MCF 10A (cell line): ENCODE measurements at regions not wholly inside any gene's neighbourhood (a gene's known extent, or its start where the extent isn't known, plus 50 kb on each side); places are given as distances from the start of the nearest gene placed in this dataset.

ENCODE experiments used
- BruUV-seq: library from RNA; stranded (reverse); fragments of 400-500 nt; replicated peaks from 2 replicates; lab custom pipeline; 2021; lab: Mats Ljungman, UMichigan
- CTCF ChIA-PET: fragments of 300-600 bp; sonication (Branson Sonifier 250); formaldehyde crosslinking; extraction: SDS; loops from one replicate; lab custom pipeline; 2021; ENCODE audit warnings: antibody characterized with exemption, inconsistent platforms; lab: Yijun Ruan, JAX
- POLR2A ChIA-PET: fragments of 300-600, 350-650 bp; sonication (Branson Sonifier 250); formaldehyde crosslinking; extraction: SDS; loops from one replicate; lab custom pipeline; 2020; ENCODE audit warnings: antibody characterized with exemption, inconsistent platforms; lab: Yijun Ruan, JAX
- DNase-seq: peaks from one replicate; pipeline ENCODE4 v3.0.0-alpha.2; 2018; ENCODE audit not compliant: unreplicated experiment
- H3K27ac Mint-ChIP-seq: one replicate; pipeline ENCODE4 v1.8.0; 2022; ENCODE audit warnings: mild to moderate bottlenecking, low read depth, mixed read lengths; ENCODE audit not compliant: unreplicated experiment
- H3K27me3 Mint-ChIP-seq: one replicate; pipeline ENCODE4 v1.8.0; 2022; ENCODE audit warnings: mixed read lengths; ENCODE audit not compliant: insufficient read depth, unreplicated experiment
- H3K36me3 Mint-ChIP-seq: one replicate; pipeline ENCODE4 v1.8.0; 2022; ENCODE audit warnings: mild to moderate bottlenecking, moderate library complexity, mixed read lengths; ENCODE audit not compliant: insufficient read depth, unreplicated experiment
- H3K4me1 Mint-ChIP-seq: one replicate; pipeline ENCODE4 v1.8.0; 2022; ENCODE audit warnings: mixed read lengths; ENCODE audit not compliant: insufficient read depth, unreplicated experiment
- H3K4me3 Mint-ChIP-seq: one replicate; pipeline ENCODE4 v1.8.0; 2022; ENCODE audit warnings: mild to moderate bottlenecking, moderate library complexity, mixed read lengths; ENCODE audit not compliant: unreplicated experiment
- H3K9me3 Mint-ChIP-seq: one replicate; pipeline ENCODE4 v1.8.0; 2022; ENCODE audit warnings: mixed read lengths; ENCODE audit not compliant: unreplicated experiment
- intact Hi-C: fragments of 100-400 bp; cut with micrococcal nuclease; formaldehyde crosslinking; loops from 2 replicates; pipeline ENCODE4 v1.14.1; 2022
- TF ChIP-seq, protein P1 (sequence below): fragments of 200-600 bp; IDR thresholded peaks from one replicate; pipeline ENCODE4 v1.8.0; 2022; ENCODE audit warnings: antibody characterized with exemption, mild to moderate bottlenecking; ENCODE audit not compliant: unreplicated experiment

GRCh38 chr3:86739244-86739643, 251.7 kb downstream of the VGLL3 start:
- DNase-seq = no peak
- TF ChIP-seq, protein P1, sequence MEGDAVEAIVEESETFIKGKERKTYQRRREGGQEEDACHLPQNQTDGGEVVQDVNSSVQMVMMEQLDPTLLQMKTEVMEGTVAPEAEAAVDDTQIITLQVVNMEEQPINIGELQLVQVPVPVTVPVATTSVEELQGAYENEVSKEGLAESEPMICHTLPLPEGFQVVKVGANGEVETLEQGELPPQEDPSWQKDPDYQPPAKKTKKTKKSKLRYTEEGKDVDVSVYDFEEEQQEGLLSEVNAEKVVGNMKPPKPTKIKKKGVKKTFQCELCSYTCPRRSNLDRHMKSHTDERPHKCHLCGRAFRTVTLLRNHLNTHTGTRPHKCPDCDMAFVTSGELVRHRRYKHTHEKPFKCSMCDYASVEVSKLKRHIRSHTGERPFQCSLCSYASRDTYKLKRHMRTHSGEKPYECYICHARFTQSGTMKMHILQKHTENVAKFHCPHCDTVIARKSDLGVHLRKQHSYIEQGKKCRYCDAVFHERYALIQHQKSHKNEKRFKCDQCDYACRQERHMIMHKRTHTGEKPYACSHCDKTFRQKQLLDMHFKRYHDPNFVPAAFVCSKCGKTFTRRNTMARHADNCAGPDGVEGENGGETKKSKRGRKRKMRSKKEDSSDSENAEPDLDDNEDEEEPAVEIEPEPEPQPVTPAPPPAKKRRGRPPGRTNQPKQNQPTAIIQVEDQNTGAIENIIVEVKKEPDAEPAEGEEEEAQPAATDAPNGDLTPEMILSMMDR = no peak
- intact Hi-C loops = no loop called here

DNA sequence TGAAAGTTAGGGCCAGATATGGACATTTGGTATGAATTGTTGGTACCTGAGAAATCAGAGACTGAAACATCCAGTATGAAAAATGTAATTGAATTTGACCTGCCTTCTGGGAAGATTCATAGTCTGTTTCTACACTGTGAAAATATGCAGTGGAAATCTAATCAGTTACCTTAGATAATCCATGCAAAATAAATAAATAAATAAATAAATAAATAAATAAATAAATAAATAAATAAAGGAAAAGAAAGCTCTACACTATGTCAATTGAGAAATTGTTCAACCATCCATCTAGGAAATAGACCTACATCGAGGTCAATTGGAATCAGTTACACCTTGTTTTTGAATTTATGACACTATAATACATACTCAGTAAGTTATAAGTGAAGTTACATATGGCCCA, 252.3 kb downstream of the VGLL3 start:
- Mint-ChIP-seq H3K27ac (no peak overlapping the region), H3K9me3 (no peaks in the 10 kb centered on the region), H3K36me3 (no peaks in the 10 kb centered on the region), H3K4me3 (no peak overlapping the region), H3K27me3 (no peaks in the 10 kb centered on the region), H3K4me1 (no peaks in the 10 kb centered on the region)
- no peak for DNase-seq
- intact Hi-C loops = no loop called here
- POLR2A ChIA-PET = no interaction called here
- no TSS peak for BruUV-seq
- TF ChIP-seq, protein P1 = no peak
- CTCF ChIA-PET = interaction anchor here (0.7 kb wide), 1 partner anchor 345 kb away, joined by 3 read pairs; no protein-coding TSS in a partner anchor

More at GRCh38 chr3:86739244-86739643, 251.7 kb downstream of the VGLL3 start:
- no peaks in the 10 kb centered on the region for H3K9me3 Mint-ChIP-seq
- H3K27ac Mint-ChIP-seq = no peak overlapping the region
- H3K4me3 Mint-ChIP-seq = no peak overlapping the region
- H3K36me3 Mint-ChIP-seq = no peaks in the 10 kb centered on the region
- H3K4me1 Mint-ChIP-seq = no peaks in the 10 kb centered on the region
- no peaks in the 10 kb centered on the region for H3K27me3 Mint-ChIP-seq
- ChIA-PET CTCF (interaction anchor here (0.7 kb wide), 1 partner anchor 344 kb away, joined by 3 read pairs; no protein-coding TSS in a partner anchor), POLR2A (no interaction called here)
- no TSS peak for BruUV-seq

GRCh38 chr3:86737517-86737916, 253.4 kb downstream of the VGLL3 start:
- Mint-ChIP-seq H3K9me3 (no peaks in the 10 kb centered on the region), H3K27ac (no peak overlapping the region), H3K4me1 (no peaks in the 10 kb centered on the region), H3K4me3 (no peak overlapping the region), H3K36me3 (no peaks in the 10 kb centered on the region), H3K27me3 (no peaks in the 10 kb centered on the region)
- ChIA-PET POLR2A (no interaction called here), CTCF (no interaction called here)
- DNase-seq = no peak
- intact Hi-C loops = no loop called here
- BruUV-seq = no TSS peak
- TF ChIP-seq, protein P1 = no peak

DNA sequence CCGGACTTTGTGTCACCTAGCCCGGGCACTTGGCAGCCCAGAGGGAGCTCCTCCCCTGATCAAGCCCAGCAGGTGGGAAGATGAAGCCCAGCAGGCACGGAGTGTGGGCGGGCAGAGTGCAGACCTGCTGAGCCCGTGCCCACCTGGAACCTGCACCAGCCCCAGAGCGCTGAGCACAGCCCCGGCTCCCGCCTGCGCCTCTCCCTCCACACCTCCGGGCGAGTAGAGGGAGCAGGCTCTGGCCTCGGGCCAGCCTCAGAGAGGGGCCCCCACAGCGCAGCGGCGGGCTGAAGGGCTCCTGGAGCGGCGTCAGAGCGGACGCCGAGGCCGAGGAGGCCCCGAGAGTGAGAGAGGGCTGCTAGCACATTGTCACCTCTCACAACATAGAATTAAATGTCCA, 257.7 kb downstream of the VGLL3 start:
- ChIA-PET CTCF (interaction anchor here (0.6 kb wide), 1 partner anchor 353 kb away, joined by 3 read pairs; no protein-coding TSS in a partner anchor), POLR2A (no interaction called here)
- no TSS peak for BruUV-seq
- no peaks in the 10 kb centered on the region for H3K4me1 Mint-ChIP-seq
- no peaks in the 10 kb centered on the region for H3K27me3 Mint-ChIP-seq
- intact Hi-C loops = no loop called here
- no peak for DNase-seq
- no peaks in the 10 kb centered on the region for H3K9me3 Mint-ChIP-seq
- H3K27ac Mint-ChIP-seq = no peak overlapping the region
- H3K36me3 Mint-ChIP-seq = no peaks in the 10 kb centered on the region
- TF ChIP-seq, protein P1 = no peak
- H3K4me3 Mint-ChIP-seq = no peak overlapping the region
